Caco-2 (cell line): ENCODE measurements at regions not wholly inside any gene's neighbourhood (a gene's known extent, or its start where the extent isn't known, plus 50 kb on each side); places are given as distances from the start of the nearest gene placed in this dataset.

Experiments used
- BruUV-seq: library from RNA; stranded (reverse); fragments of 400-500 nt; replicated peaks from 2 replicates; lab custom pipeline; 2021; lab: Mats Ljungman, UMichigan
- CTCF ChIA-PET: fragments of 300-600 bp; sonication (Branson Sonifier 250); formaldehyde crosslinking; loops from one replicate; lab custom pipeline; 2022; ENCODE audit warnings: antibody characterized with exemption; lab: Charles Lee
- POLR2A ChIA-PET: fragments of 300-600 bp; sonication (Branson Sonifier 250); formaldehyde crosslinking; loops from one replicate; lab custom pipeline; 2022; ENCODE audit warnings: antibody characterized with exemption; lab: Charles Lee
- DNase-seq, 2 experiments: peaks; one replicate each; pipeline versions ENCODE4 v3.0.0 to v3.0.0-alpha.2; 2020 to 2022
- H3K27me3 ChIP-seq: replicated peaks from 2 replicates; pipeline ENCODE4 v1.6.0; 2011; ENCODE audit warnings: low read length; ENCODE audit not compliant: control insufficient read depth, insufficient read depth
- H3K36me3 ChIP-seq: 2 replicates; pipeline ENCODE4 v1.5.1; 2011; ENCODE audit warnings: low read length; ENCODE audit not compliant: control insufficient read depth, insufficient read depth
- H3K4me1 ChIP-seq: fragments of 250-450 bp; sonication (Bioruptor Pico); 2 replicates; pipeline ENCODE4 v1.5.1; 2020; ENCODE audit warnings: mild to moderate bottlenecking
- H3K4me3 ChIP-seq: 2 replicates; pipeline ENCODE4 v1.5.1; 2011; ENCODE audit warnings: low read depth, mild to moderate bottlenecking, control low read depth, low read length
- H3K9me3 ChIP-seq: fragments of 250-450 bp; sonication (Bioruptor Pico); 2 replicates; pipeline ENCODE4 v1.5.1; 2020; ENCODE audit warnings: mild to moderate bottlenecking, moderate library complexity
- H3K27ac Mint-ChIP-seq: one replicate; pipeline ENCODE4 v1.8.0; 2022; ENCODE audit warnings: mixed read lengths; ENCODE audit not compliant: unreplicated experiment
- H3K27me3 Mint-ChIP-seq: one replicate; pipeline ENCODE4 v1.8.0; 2022; ENCODE audit warnings: mixed read lengths; ENCODE audit not compliant: insufficient read depth, unreplicated experiment
- H3K36me3 Mint-ChIP-seq: one replicate; pipeline ENCODE4 v1.8.0; 2022; ENCODE audit warnings: mild to moderate bottlenecking, mixed read lengths; ENCODE audit not compliant: insufficient read depth, unreplicated experiment
- H3K4me1 Mint-ChIP-seq: one replicate; pipeline ENCODE4 v1.8.0; 2022; ENCODE audit warnings: low read depth, mixed read lengths; ENCODE audit not compliant: unreplicated experiment
- H3K4me3 Mint-ChIP-seq: one replicate; pipeline ENCODE4 v1.8.0; 2022; ENCODE audit warnings: mild to moderate bottlenecking, moderate library complexity, mixed read lengths; ENCODE audit not compliant: unreplicated experiment
- H3K9me3 Mint-ChIP-seq: one replicate; pipeline ENCODE4 v1.8.0; 2022; ENCODE audit warnings: mixed read lengths; ENCODE audit not compliant: unreplicated experiment
- CTCF ChIP-seq, 2 experiments: fragments of 200-600 bp in 1 of 2; IDR thresholded peaks; 1 replicate in 1 of 2; 2 replicates in 1 of 2; pipeline versions ENCODE4 v1.5.1 to v1.8.0; 2011 to 2022; ENCODE audit warnings: antibody characterized with exemption in 1 of 2, control low read depth in 1 of 2, inconsistent platforms in 1 of 2, low read depth in 1 of 2, low read length in 1 of 2, mild to moderate bottlenecking in 1 of 2, moderate library complexity in 1 of 2; ENCODE audit not compliant: insufficient read depth in 1 of 2, severe bottlenecking in 1 of 2, unreplicated experiment in 1 of 2
- intact Hi-C: fragments of 100-400 bp; cut with micrococcal nuclease; formaldehyde crosslinking; loops from one replicate; pipeline ENCODE4 v1.10.0; 2022; ENCODE audit not compliant: unreplicated experiment

DNA sequence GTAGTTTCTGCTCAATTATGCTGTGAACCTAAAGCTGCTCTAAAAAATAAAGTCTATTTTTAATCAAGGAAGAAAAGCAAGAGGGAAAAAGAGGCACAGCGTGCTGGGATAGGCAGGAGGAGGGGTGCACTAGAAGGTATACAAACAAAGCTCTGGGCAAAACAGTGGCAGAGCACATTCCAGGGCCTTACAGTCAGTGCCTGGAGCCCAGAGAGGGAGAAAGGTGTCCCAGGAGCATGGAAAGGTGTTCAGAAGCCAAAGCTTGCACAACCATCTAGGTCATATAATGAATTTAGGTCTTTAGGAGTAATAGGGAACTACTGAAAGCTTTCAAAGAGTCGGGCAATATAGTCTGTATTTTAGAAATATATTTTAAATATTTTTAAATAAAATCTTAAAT, 163.6 kb upstream of the PALMD start:
- POLR2A ChIA-PET: no interaction called here
- H3K4me1 Mint-ChIP-seq: no peaks in the 10 kb centered on the region
- H3K27ac Mint-ChIP-seq: no peak overlapping the region
- no peak overlapping the region for H3K4me3 Mint-ChIP-seq
- H3K9me3 Mint-ChIP-seq: no peaks in the 10 kb centered on the region
- BruUV-seq: no TSS peak
- no peak for TF ChIP-seq CTCF (IDR thresholded peaks at IDR 0.05; ENCODE audit: insufficient read depth in 1 of 2, low read depth in 1 of 2, low read length in 1 of 2, severe bottlenecking in 1 of 2, unreplicated experiment in 1 of 2)
- DNase-seq: no peak
- intact Hi-C loops: no loop called here
- Histone ChIP-seq H3K9me3 (no peaks in the 10 kb centered on the region), H3K27me3 (no peaks in the 10 kb centered on the region), H3K36me3 (no peaks in the 10 kb centered on the region), H3K4me1 (no peaks in the 10 kb centered on the region), H3K4me3 (no peak overlapping the region)
- peaks cover 4% of the 10 kb centered on the region for H3K27me3 Mint-ChIP-seq
- no peaks in the 10 kb centered on the region for H3K36me3 Mint-ChIP-seq
- CTCF ChIA-PET: no interaction called here

DNA sequence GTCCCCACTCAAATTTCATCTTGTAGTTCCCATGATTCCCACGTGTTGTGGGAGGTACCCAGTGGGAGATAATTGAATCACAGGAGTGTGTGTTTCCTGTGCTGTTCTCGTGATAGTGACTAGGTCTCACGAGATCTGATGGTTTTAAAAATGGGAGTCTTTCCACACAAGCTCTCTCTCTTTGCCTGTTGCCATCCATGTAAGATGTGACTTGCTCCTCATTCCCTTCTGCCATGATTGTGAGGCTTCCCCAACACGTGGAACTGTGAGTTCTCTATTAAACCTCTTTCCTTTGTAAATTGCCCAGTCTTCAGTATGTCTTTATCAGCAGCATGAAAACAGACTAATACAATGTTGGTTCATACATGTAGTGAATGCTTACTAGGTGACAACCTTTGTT, 163.2 kb upstream of the PALMD start:
- intact Hi-C loops: no loop called here
- CTCF ChIA-PET: no interaction called here
- Mint-ChIP-seq H3K4me1 (no peaks in the 10 kb centered on the region), H3K36me3 (no peaks in the 10 kb centered on the region), H3K4me3 (no peak overlapping the region), H3K27me3 (peaks cover 4% of the 10 kb centered on the region), H3K9me3 (no peaks in the 10 kb centered on the region), H3K27ac (no peak overlapping the region)
- no peaks in the 10 kb centered on the region for H3K36me3 ChIP-seq
- no peak for DNase-seq
- H3K4me1 ChIP-seq: no peaks in the 10 kb centered on the region
- no TSS peak for BruUV-seq
- no peak for TF ChIP-seq CTCF (IDR thresholded peaks at IDR 0.05; ENCODE audit: insufficient read depth in 1 of 2, low read depth in 1 of 2, low read length in 1 of 2, severe bottlenecking in 1 of 2, unreplicated experiment in 1 of 2)
- no peaks in the 10 kb centered on the region for H3K27me3 ChIP-seq
- POLR2A ChIA-PET: no interaction called here
- H3K4me3 ChIP-seq: no peak overlapping the region
- no peaks in the 10 kb centered on the region for H3K9me3 ChIP-seq

DNA sequence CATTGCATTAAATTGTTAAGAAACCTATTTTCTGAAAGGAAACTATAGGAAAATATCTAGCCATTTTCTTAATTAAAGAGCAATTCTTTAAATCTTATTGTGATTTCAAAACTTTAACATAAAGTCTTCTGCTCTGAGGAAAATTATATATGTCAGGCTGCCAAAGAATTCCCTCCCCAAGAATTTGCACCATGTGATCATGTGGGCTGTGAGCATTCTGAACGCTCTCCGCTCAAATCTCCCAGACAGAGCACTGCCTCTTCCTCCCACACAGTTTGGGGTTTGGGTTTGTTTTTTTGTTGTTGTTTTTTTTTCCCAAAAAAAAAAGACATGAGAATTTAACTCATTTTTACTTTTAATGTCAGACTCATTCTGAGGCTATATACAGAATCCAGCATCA, 155.9 kb upstream of the PALMD start:
- DNase-seq: no peak
- CTCF ChIA-PET: no interaction called here
- Histone ChIP-seq H3K9me3 (no peaks in the 10 kb centered on the region), H3K4me1 (no peaks in the 10 kb centered on the region), H3K27me3 (no peaks in the 10 kb centered on the region), H3K36me3 (no peaks in the 10 kb centered on the region), H3K4me3 (no peak overlapping the region)
- peaks cover 5% of the 10 kb centered on the region for H3K27me3 Mint-ChIP-seq
- intact Hi-C loops: no loop called here
- TF ChIP-seq CTCF (IDR thresholded peaks at IDR 0.05; ENCODE audit: insufficient read depth in 1 of 2, low read depth in 1 of 2, low read length in 1 of 2, severe bottlenecking in 1 of 2, unreplicated experiment in 1 of 2): no peak
- POLR2A ChIA-PET: no interaction called here
- no peaks in the 10 kb centered on the region for H3K9me3 Mint-ChIP-seq
- H3K36me3 Mint-ChIP-seq: no peaks in the 10 kb centered on the region
- H3K4me1 Mint-ChIP-seq: no peaks in the 10 kb centered on the region
- no peak overlapping the region for H3K4me3 Mint-ChIP-seq
- no TSS peak for BruUV-seq
- no peak overlapping the region for H3K27ac Mint-ChIP-seq
